ENCODE measurements at regions not wholly inside any gene's neighbourhood (a gene's known extent, or its start where the extent isn't known, plus 50 kb on each side); places are given as distances from the start of the nearest gene placed in this dataset.

GRCh38 chr20:7159903-7160302, 392.4 kb downstream of the BMP2 start:
- TF ChIP-seq, protein P1, sequence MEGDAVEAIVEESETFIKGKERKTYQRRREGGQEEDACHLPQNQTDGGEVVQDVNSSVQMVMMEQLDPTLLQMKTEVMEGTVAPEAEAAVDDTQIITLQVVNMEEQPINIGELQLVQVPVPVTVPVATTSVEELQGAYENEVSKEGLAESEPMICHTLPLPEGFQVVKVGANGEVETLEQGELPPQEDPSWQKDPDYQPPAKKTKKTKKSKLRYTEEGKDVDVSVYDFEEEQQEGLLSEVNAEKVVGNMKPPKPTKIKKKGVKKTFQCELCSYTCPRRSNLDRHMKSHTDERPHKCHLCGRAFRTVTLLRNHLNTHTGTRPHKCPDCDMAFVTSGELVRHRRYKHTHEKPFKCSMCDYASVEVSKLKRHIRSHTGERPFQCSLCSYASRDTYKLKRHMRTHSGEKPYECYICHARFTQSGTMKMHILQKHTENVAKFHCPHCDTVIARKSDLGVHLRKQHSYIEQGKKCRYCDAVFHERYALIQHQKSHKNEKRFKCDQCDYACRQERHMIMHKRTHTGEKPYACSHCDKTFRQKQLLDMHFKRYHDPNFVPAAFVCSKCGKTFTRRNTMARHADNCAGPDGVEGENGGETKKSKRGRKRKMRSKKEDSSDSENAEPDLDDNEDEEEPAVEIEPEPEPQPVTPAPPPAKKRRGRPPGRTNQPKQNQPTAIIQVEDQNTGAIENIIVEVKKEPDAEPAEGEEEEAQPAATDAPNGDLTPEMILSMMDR (IDR thresholded peaks at IDR 0.05) = no peak
- TF ChIP-seq POLR2A (IDR thresholded peaks at IDR 0.05) (no peak), EP300 (IDR thresholded peaks at IDR 0.05; ENCODE audit: low read depth) (no peak), POLR2AphosphoS5 (IDR thresholded peaks at IDR 0.05) (no peak)

All from transverse colon (tissue), 4 donors.